Keratinocyte (primary cell): ENCODE measurements at regions not wholly inside any gene's neighbourhood (a gene's known extent, or its start where the extent isn't known, plus 50 kb on each side); places are given as distances from the start of the nearest gene placed in this dataset.

Experiments
- DNase-seq: peaks from one replicate; pipeline ENCODE4 v3.0.0-alpha.2; 2011; ENCODE audit warnings: low read depth, missing footprints, low spot score
- FAIRE-seq: peaks from 2 replicates; lab custom pipeline; 2011; peaks lifted over from hg19 to GRCh38; lab: Jason Lieb, UNC
- H2AFZ ChIP-seq: 2 replicates; pipeline ENCODE4 v1.6.0; 2012; ENCODE audit warnings: low read length, control low read depth, inconsistent platforms; ENCODE audit not compliant: control insufficient read depth
- H3K27ac ChIP-seq: 2 replicates; pipeline ENCODE4 v1.5.1; 2011; ENCODE audit warnings: low read length; ENCODE audit not compliant: control insufficient read depth, insufficient read depth
- H3K27me3 ChIP-seq: 3 replicates; pipeline ENCODE4 v1.6.0; 2011; ENCODE audit warnings: low read length; ENCODE audit not compliant: control insufficient read depth, insufficient read depth; ENCODE audit errors: extremely low read depth
- H3K36me3 ChIP-seq, 2 experiments: 2 replicates in 1 of 2; 3 replicates in 1 of 2; pipeline ENCODE4 v1.5.1; 2011; ENCODE audit warnings: low read length in 2 of 2, mild to moderate bottlenecking in 1 of 2; ENCODE audit not compliant: control insufficient read depth in 2 of 2, insufficient read depth in 2 of 2; ENCODE audit errors: extremely low read depth in 1 of 2
- H3K4me1 ChIP-seq: 3 replicates; pipeline ENCODE4 v1.5.1; 2011; ENCODE audit warnings: low read length; ENCODE audit not compliant: control insufficient read depth, insufficient read depth; ENCODE audit errors: extremely low read depth
- H3K4me2 ChIP-seq: 3 replicates; pipeline ENCODE4 v1.6.0; 2011; ENCODE audit warnings: low read depth, low read length; ENCODE audit not compliant: control insufficient read depth, insufficient read depth; ENCODE audit errors: extremely low read depth
- H3K4me3 ChIP-seq, 3 experiments: fragments of 200-600 bp in 1 of 3; sonication (generic) in 1 of 3; 2 replicates in 2 of 3; 3 replicates in 1 of 3; pipeline ENCODE4 v1.5.1; 2011 to 2016; ENCODE audit warnings: low read length in 3 of 3, mild to moderate bottlenecking in 3 of 3, control low read depth in 2 of 3, inconsistent platforms in 1 of 3, low read depth in 1 of 3, mixed read lengths in 1 of 3, mixed run types in 1 of 3, moderate library complexity in 1 of 3; ENCODE audit not compliant: control insufficient read depth in 2 of 3, insufficient read depth in 2 of 3; ENCODE audit errors: extremely low read depth in 1 of 3
- H3K79me2 ChIP-seq: 2 replicates; pipeline ENCODE4 v1.6.0; 2012; ENCODE audit warnings: low read length; ENCODE audit not compliant: control insufficient read depth, insufficient read depth
- H3K9ac ChIP-seq: 3 replicates; pipeline ENCODE4 v1.6.0; 2011; ENCODE audit warnings: low read length; ENCODE audit not compliant: control insufficient read depth, insufficient read depth; ENCODE audit errors: extremely low read depth
- H3K9me1 ChIP-seq: 3 replicates; pipeline ENCODE4 v1.6.0; 2011; ENCODE audit warnings: low read length; ENCODE audit not compliant: control insufficient read depth, insufficient read depth; ENCODE audit errors: extremely low read depth
- H3K9me3 ChIP-seq: 2 replicates; pipeline ENCODE4 v1.5.1; 2012; ENCODE audit warnings: low read depth, low read length; ENCODE audit not compliant: control insufficient read depth
- H4K20me1 ChIP-seq: 3 replicates; pipeline ENCODE4 v1.6.0; 2011; ENCODE audit warnings: low read length; ENCODE audit not compliant: control insufficient read depth, insufficient read depth; ENCODE audit errors: extremely low read depth
- EZH2 ChIP-seq: IDR thresholded peaks from one replicate; pipeline ENCODE4 v1.6.1; 2012; ENCODE audit warnings: inconsistent platforms, mild to moderate bottlenecking, low read length, moderate library complexity
- dilution Hi-C: fragments of 300-500 bp; cut with MboI; formaldehyde crosslinking; loops from one replicate; pipeline ENCODE4 v1.7.0; 2020; ENCODE audit warnings: low sequenced_read_pairs; ENCODE audit not compliant: extremely low pct_ligation_motif_present
- TF ChIP-seq, protein P1 (sequence below), 3 experiments: IDR thresholded peaks in 1 of 3; conservative IDR thresholded peaks in 1 of 3; optimal IDR thresholded peaks in 1 of 3; 2 replicates in 2 of 3; 3 replicates in 1 of 3; pipeline versions ENCODE3 to v1.5.1; 2011; ENCODE audit warnings: low read length in 3 of 3, mild to moderate bottlenecking in 3 of 3, moderate library complexity in 2 of 3, control low read depth in 1 of 3, inconsistent platforms in 1 of 3; ENCODE audit not compliant: insufficient read depth in 2 of 3; ENCODE audit errors: extremely low read depth in 1 of 3

- H3K9ac ChIP-seq, result no peak overlapping the region
- no peak overlapping the region for H3K27ac ChIP-seq
- no peaks in the 10 kb centered on the region for H3K79me2 ChIP-seq
- H3K4me1 ChIP-seq, result no peaks in the 10 kb centered on the region
- no peaks in the 10 kb centered on the region for H3K9me1 ChIP-seq
- H2AFZ ChIP-seq, result no peak overlapping the region
- no peak overlapping the region for H3K4me2 ChIP-seq
- H4K20me1 ChIP-seq, result no peaks in the 10 kb centered on the region
- H3K4me3 ChIP-seq, result no peak overlapping the region
- no peaks in the 10 kb centered on the region for H3K27me3 ChIP-seq
- DNase-seq, result no peak
- TF ChIP-seq, protein P1, sequence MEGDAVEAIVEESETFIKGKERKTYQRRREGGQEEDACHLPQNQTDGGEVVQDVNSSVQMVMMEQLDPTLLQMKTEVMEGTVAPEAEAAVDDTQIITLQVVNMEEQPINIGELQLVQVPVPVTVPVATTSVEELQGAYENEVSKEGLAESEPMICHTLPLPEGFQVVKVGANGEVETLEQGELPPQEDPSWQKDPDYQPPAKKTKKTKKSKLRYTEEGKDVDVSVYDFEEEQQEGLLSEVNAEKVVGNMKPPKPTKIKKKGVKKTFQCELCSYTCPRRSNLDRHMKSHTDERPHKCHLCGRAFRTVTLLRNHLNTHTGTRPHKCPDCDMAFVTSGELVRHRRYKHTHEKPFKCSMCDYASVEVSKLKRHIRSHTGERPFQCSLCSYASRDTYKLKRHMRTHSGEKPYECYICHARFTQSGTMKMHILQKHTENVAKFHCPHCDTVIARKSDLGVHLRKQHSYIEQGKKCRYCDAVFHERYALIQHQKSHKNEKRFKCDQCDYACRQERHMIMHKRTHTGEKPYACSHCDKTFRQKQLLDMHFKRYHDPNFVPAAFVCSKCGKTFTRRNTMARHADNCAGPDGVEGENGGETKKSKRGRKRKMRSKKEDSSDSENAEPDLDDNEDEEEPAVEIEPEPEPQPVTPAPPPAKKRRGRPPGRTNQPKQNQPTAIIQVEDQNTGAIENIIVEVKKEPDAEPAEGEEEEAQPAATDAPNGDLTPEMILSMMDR (optimal IDR thresholded peaks at IDR 0.05 in 1 of 3, IDR thresholded peaks at IDR 0.05 in 1 of 3, conservative IDR thresholded peaks at IDR 0.05 in 1 of 3; ENCODE audit: extremely low read depth in 1 of 3, insufficient read depth in 2 of 3, low read length in 3 of 3), result no peak
- no peak for TF ChIP-seq EZH2
- dilution Hi-C loops, result no loop called here
- no peak for FAIRE-seq
- no peaks in the 10 kb centered on the region for H3K36me3 ChIP-seq
- H3K9me3 ChIP-seq, result peaks cover 12% of the 10 kb centered on the region
Measured at GRCh38 chr10:131424053-131424452, 112.5 kb upstream of the TCERG1L start.

DNA sequence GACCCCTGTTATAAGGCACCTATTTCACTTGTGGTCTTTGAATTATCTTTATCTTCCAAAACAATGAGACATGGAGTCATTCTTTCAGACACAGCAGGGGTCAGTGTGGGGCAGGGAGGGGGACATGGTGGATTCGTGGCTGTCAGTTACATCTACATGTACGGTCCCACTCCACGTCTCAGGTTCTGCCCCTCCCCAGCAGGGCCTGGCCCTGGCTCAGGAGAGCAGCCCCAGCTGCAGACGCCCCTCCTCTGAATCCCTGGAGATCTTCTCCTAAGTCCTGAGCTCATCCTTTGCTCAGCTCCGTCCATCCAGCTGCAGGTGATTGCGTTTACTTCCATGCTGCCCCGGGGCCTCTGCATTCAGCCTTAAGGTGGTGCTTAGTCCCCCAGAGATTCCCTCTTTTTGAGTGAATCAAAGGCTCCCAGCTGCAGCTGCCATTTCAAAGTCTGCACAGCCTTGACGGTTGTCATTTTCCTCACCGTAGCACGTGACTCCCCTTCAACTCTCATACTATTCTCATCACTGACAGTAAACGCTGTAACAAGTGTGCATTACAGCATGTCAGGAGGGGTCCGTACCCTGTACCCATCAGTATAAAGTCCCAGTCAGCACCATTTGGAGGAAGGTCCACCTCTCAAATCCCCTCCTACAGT lies 113.4 kb upstream of the TCERG1L start:
- dilution Hi-C loops, result no loop called here
- no peak overlapping the region for H3K27ac ChIP-seq
- no peaks in the 10 kb centered on the region for H3K79me2 ChIP-seq
- no peak overlapping the region for H3K9ac ChIP-seq
- H3K9me1 ChIP-seq, result no peaks in the 10 kb centered on the region
- no peaks in the 10 kb centered on the region for H3K36me3 ChIP-seq
- no peak for DNase-seq
- peaks cover 12% of the 10 kb centered on the region for H3K9me3 ChIP-seq
- TF ChIP-seq, protein P1 (optimal IDR thresholded peaks at IDR 0.05 in 1 of 3, IDR thresholded peaks at IDR 0.05 in 1 of 3, conservative IDR thresholded peaks at IDR 0.05 in 1 of 3; ENCODE audit: extremely low read depth in 1 of 3, insufficient read depth in 2 of 3, low read length in 3 of 3), result no peak
- no peak for TF ChIP-seq EZH2
- no peaks in the 10 kb centered on the region for H3K4me1 ChIP-seq
- H4K20me1 ChIP-seq, result no peaks in the 10 kb centered on the region
- H2AFZ ChIP-seq, result no peak overlapping the region
- H3K4me2 ChIP-seq, result no peak overlapping the region
- no peak for FAIRE-seq
- no peak overlapping the region for H3K4me3 ChIP-seq
- no peaks in the 10 kb centered on the region for H3K27me3 ChIP-seq
